ENCODE measurements at regions not wholly inside any gene's neighbourhood (a gene's known extent, or its start where the extent isn't known, plus 50 kb on each side); places are given as distances from the start of the nearest gene placed in this dataset.

- no peaks in the 10 kb centered on the region for H3K27me3 ChIP-seq (ENCODE audit: control insufficient read depth in 3 of 3, insufficient read depth in 3 of 3, low read length in 3 of 3)
- FAIRE-seq (no peak), DNase-seq (no peak)
- 80 to 82% (median 81%) methylated on average over 8 of the region's 8 CpGs for WGBS, 3 donors
- H3K9me3 ChIP-seq (ENCODE audit: control insufficient read depth in 2 of 2, insufficient read depth in 1 of 2, low read depth in 1 of 2, low read length in 1 of 2): no peaks in the 10 kb centered on the region
- no peak overlapping the region for H3K27ac ChIP-seq (ENCODE audit: low read depth in 1 of 3, low read length in 2 of 3)
- H3K36me3 ChIP-seq (ENCODE audit: control insufficient read depth in 3 of 3, insufficient read depth in 2 of 3, low read depth in 1 of 3, low read length in 3 of 3): no peaks in the 10 kb centered on the region
- no peaks in the 10 kb centered on the region for H3K4me1 ChIP-seq (ENCODE audit: control insufficient read depth in 3 of 3, insufficient read depth in 2 of 3, low read depth in 1 of 3, low read length in 2 of 3)
- H3K4me3 ChIP-seq (ENCODE audit: low read depth in 1 of 3, low read length in 3 of 3): no peak overlapping the region
These were observed 114.4 kb upstream of the IRS2 start for GRCh38 chr13:109900741-109901140.

- no peaks in the 10 kb centered on the region for H3K27me3 ChIP-seq (ENCODE audit: control insufficient read depth in 3 of 3, insufficient read depth in 3 of 3, low read length in 3 of 3)
- WGBS, 3 donors: 9 to 18% (median 15%) methylated on average over 6 of the region's 6 CpGs
- FAIRE-seq (no peak), DNase-seq (no peak)
- H3K4me1 ChIP-seq (ENCODE audit: control insufficient read depth in 3 of 3, insufficient read depth in 2 of 3, low read depth in 1 of 3, low read length in 2 of 3): no peaks in the 10 kb centered on the region
- no peak overlapping the region for H3K4me3 ChIP-seq (ENCODE audit: low read depth in 1 of 3, low read length in 3 of 3)
- H3K9me3 ChIP-seq (ENCODE audit: control insufficient read depth in 2 of 2, insufficient read depth in 1 of 2, low read depth in 1 of 2, low read length in 1 of 2): no peaks in the 10 kb centered on the region
- no peaks in the 10 kb centered on the region for H3K36me3 ChIP-seq (ENCODE audit: control insufficient read depth in 3 of 3, insufficient read depth in 2 of 3, low read depth in 1 of 3, low read length in 3 of 3)
- H3K27ac ChIP-seq (ENCODE audit: low read depth in 1 of 3, low read length in 2 of 3): no peak overlapping the region
These were observed 113.9 kb upstream of the IRS2 start for GRCh38 chr13:109900320-109900719.

DNA sequence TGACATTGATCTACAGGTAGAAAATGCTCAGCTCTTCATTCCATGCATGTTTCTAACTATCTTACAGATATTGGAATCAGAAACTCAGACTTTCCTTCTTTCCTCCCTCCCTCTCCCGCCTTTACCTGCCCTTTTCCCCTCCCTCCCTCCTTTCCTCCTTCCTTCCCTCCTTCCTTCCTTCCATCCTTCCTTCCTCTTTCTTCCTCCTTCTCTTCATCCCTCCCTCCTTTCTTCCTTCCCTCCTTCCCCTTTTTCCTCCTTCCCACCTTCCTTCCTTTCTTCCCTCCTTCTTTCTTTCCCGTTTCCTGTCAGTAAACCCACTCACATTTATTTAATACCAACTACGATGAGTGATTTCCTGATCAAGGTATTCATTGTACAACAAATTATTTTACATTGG lies 113.4 kb upstream of the IRS2 start:
- FAIRE-seq (no peak), DNase-seq (no peak)
- H3K36me3 ChIP-seq (ENCODE audit: control insufficient read depth in 3 of 3, insufficient read depth in 2 of 3, low read depth in 1 of 3, low read length in 3 of 3): no peaks in the 10 kb centered on the region
- H3K27ac ChIP-seq (ENCODE audit: low read depth in 1 of 3, low read length in 2 of 3): no peak overlapping the region
- WGBS, 3 donors: 57 to 69% (median 60%) methylated on average over 2 to 3 of the region's 3 CpGs
- H3K4me1 ChIP-seq (ENCODE audit: control insufficient read depth in 3 of 3, insufficient read depth in 2 of 3, low read depth in 1 of 3, low read length in 2 of 3): no peaks in the 10 kb centered on the region
- H3K4me3 ChIP-seq (ENCODE audit: low read depth in 1 of 3, low read length in 3 of 3): no peak overlapping the region
- no peaks in the 10 kb centered on the region for H3K9me3 ChIP-seq (ENCODE audit: control insufficient read depth in 2 of 2, insufficient read depth in 1 of 2, low read depth in 1 of 2, low read length in 1 of 2)
- H3K27me3 ChIP-seq (ENCODE audit: control insufficient read depth in 3 of 3, insufficient read depth in 3 of 3, low read length in 3 of 3): no peaks in the 10 kb centered on the region

DNA sequence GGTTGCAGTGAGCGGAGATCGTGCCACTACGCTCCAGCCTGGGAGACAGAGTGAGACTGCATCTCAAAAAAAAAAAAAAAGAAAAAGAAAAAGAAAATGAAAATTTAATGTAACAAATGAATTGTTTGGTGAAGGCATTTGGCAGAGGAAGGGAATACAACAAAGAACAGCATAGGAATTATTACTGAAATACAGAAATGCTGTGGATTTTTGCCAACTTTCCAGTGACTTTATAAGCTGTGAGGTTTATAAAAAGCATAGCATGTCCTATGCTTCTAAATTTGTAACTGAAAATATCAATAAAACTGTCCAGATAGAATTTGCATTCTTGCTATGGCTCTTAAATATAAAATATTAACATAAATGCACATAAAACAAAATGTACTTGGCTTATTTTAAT lies 112.9 kb upstream of the IRS2 start:
- 93 to 97% (median 93%) methylated on average over 3 of the region's 3 CpGs for WGBS, 3 donors
- FAIRE-seq (no peak), DNase-seq (no peak)
- H3K4me1 ChIP-seq (ENCODE audit: control insufficient read depth in 3 of 3, insufficient read depth in 2 of 3, low read depth in 1 of 3, low read length in 2 of 3): no peaks in the 10 kb centered on the region
- H3K4me3 ChIP-seq (ENCODE audit: low read depth in 1 of 3, low read length in 3 of 3): no peak overlapping the region
- no peaks in the 10 kb centered on the region for H3K9me3 ChIP-seq (ENCODE audit: control insufficient read depth in 2 of 2, insufficient read depth in 1 of 2, low read depth in 1 of 2, low read length in 1 of 2)
- no peaks in the 10 kb centered on the region for H3K27me3 ChIP-seq (ENCODE audit: control insufficient read depth in 3 of 3, insufficient read depth in 3 of 3, low read length in 3 of 3)
- H3K36me3 ChIP-seq (ENCODE audit: control insufficient read depth in 3 of 3, insufficient read depth in 2 of 3, low read depth in 1 of 3, low read length in 3 of 3): no peaks in the 10 kb centered on the region
- no peak overlapping the region for H3K27ac ChIP-seq (ENCODE audit: low read depth in 1 of 3, low read length in 2 of 3)

- 68 to 83% (median 79%) methylated on average over 5 of the region's 5 CpGs for WGBS, 3 donors
- no peak overlapping the region for H3K4me3 ChIP-seq (ENCODE audit: low read depth in 1 of 3, low read length in 3 of 3)
- no peaks in the 10 kb centered on the region for H3K4me1 ChIP-seq (ENCODE audit: control insufficient read depth in 3 of 3, insufficient read depth in 2 of 3, low read depth in 1 of 3, low read length in 2 of 3)
- FAIRE-seq (no peak), DNase-seq (no peak)
- no peak overlapping the region for H3K27ac ChIP-seq (ENCODE audit: low read depth in 1 of 3, low read length in 2 of 3)
- H3K9me3 ChIP-seq (ENCODE audit: control insufficient read depth in 2 of 2, insufficient read depth in 1 of 2, low read depth in 1 of 2, low read length in 1 of 2): no peaks in the 10 kb centered on the region
- no peaks in the 10 kb centered on the region for H3K27me3 ChIP-seq (ENCODE audit: control insufficient read depth in 3 of 3, insufficient read depth in 3 of 3, low read length in 3 of 3)
- H3K36me3 ChIP-seq (ENCODE audit: control insufficient read depth in 3 of 3, insufficient read depth in 2 of 3, low read depth in 1 of 3, low read length in 3 of 3): no peaks in the 10 kb centered on the region
These were observed 111.7 kb upstream of the IRS2 start for GRCh38 chr13:109897988-109898624.

- Histone ChIP-seq H3K4me1 (ENCODE audit: control insufficient read depth in 3 of 3, insufficient read depth in 2 of 3, low read depth in 1 of 3, low read length in 2 of 3) (no peaks in the 10 kb centered on the region), H3K27me3 (ENCODE audit: control insufficient read depth in 3 of 3, insufficient read depth in 3 of 3, low read length in 3 of 3) (no peaks in the 10 kb centered on the region), H3K27ac (ENCODE audit: low read depth in 1 of 3, low read length in 2 of 3) (no peak overlapping the region), H3K9me3 (ENCODE audit: control insufficient read depth in 2 of 2, insufficient read depth in 1 of 2, low read depth in 1 of 2, low read length in 1 of 2) (peaks cover 0 to 3% of the 10 kb centered on the region in 2 donors), H3K4me3 (ENCODE audit: low read depth in 1 of 3, low read length in 3 of 3) (no peak overlapping the region), H3K36me3 (ENCODE audit: control insufficient read depth in 3 of 3, insufficient read depth in 2 of 3, low read depth in 1 of 3, low read length in 3 of 3) (no peaks in the 10 kb centered on the region)
- no peak for FAIRE-seq
- WGBS, 3 donors: 92 to 100% (median 93%) methylated on average over 2 of the region's 2 CpGs
- DNase-seq: no peak
These were observed 105.7 kb upstream of the IRS2 start for GRCh38 chr13:109892101-109892500.

GRCh38 chr13:109885235-109885634 lies 98.9 kb upstream of the IRS2 start:
- Histone ChIP-seq H3K36me3 (ENCODE audit: control insufficient read depth in 3 of 3, insufficient read depth in 2 of 3, low read depth in 1 of 3, low read length in 3 of 3) (no peaks in the 10 kb centered on the region), H3K9me3 (ENCODE audit: control insufficient read depth in 2 of 2, insufficient read depth in 1 of 2, low read depth in 1 of 2, low read length in 1 of 2) (peaks cover 0 to 3% of the 10 kb centered on the region in 2 donors), H3K4me1 (ENCODE audit: control insufficient read depth in 3 of 3, insufficient read depth in 2 of 3, low read depth in 1 of 3, low read length in 2 of 3) (no peaks in the 10 kb centered on the region), H3K4me3 (ENCODE audit: low read depth in 1 of 3, low read length in 3 of 3) (no peak overlapping the region), H3K27me3 (ENCODE audit: control insufficient read depth in 3 of 3, insufficient read depth in 3 of 3, low read length in 3 of 3) (peaks cover 0 to 4% (median 0%) of the 10 kb centered on the region in 3 donors), H3K27ac (ENCODE audit: low read depth in 1 of 3, low read length in 2 of 3) (no peak overlapping the region)
- FAIRE-seq (no peak), DNase-seq (no peak)
- 92 to 96% (median 93%) methylated on average over 4 of the region's 4 CpGs for WGBS, 3 donors

DNA sequence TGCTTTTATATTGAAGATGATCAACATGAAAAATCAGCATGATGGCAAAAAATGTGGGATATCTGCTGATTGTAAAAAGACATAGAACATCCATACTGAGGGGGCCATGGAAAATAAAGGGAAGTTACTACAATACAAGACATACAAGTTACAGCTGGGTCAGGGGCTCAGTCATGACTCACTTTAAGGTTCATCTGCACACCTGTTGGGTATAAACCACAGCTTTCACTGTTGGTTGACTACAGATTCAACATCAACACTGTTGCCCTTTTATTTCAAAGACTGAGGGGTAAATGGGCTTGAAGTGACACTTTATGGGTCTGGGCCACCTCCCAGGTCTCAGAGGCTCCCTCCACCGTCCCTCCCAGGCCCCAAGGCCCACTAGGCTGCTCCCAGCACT lies 98.1 kb upstream of the IRS2 start:
- no peak overlapping the region for H3K4me3 ChIP-seq (ENCODE audit: low read depth in 1 of 3, low read length in 3 of 3)
- no peaks in the 10 kb centered on the region for H3K4me1 ChIP-seq (ENCODE audit: control insufficient read depth in 3 of 3, insufficient read depth in 2 of 3, low read depth in 1 of 3, low read length in 2 of 3)
- 47 to 93% (median 74%) methylated on average over 1 of the region's 1 CpG for WGBS, 3 donors
- H3K9me3 ChIP-seq (ENCODE audit: control insufficient read depth in 2 of 2, insufficient read depth in 1 of 2, low read depth in 1 of 2, low read length in 1 of 2): peaks cover 0 to 3% of the 10 kb centered on the region in 2 donors
- H3K27me3 ChIP-seq (ENCODE audit: control insufficient read depth in 3 of 3, insufficient read depth in 3 of 3, low read length in 3 of 3): peaks cover 0 to 4% (median 0%) of the 10 kb centered on the region in 3 donors
- H3K36me3 ChIP-seq (ENCODE audit: control insufficient read depth in 3 of 3, insufficient read depth in 2 of 3, low read depth in 1 of 3, low read length in 3 of 3): no peaks in the 10 kb centered on the region
- no peak for FAIRE-seq
- no peak for DNase-seq
- no peak overlapping the region for H3K27ac ChIP-seq (ENCODE audit: low read depth in 1 of 3, low read length in 2 of 3)
